Vagina (tissue), 2 donors: ENCODE measurements at regions not wholly inside any gene's neighbourhood (a gene's known extent, or its start where the extent isn't known, plus 50 kb on each side); places are given as distances from the start of the nearest gene placed in this dataset.

Source experiments
- CTCF ChIP-seq, 3 experiments: fragments of 450-650 bp in 2 of 3; fragments of 200-600 bp in 1 of 3; sonication (generic) in 1 of 3; IDR thresholded peaks; one replicate each; pipeline ENCODE4 v1.5.1; 2017 to 2019; ENCODE audit warnings: antibody characterized with exemption in 3 of 3, mild to moderate bottlenecking in 2 of 3, moderate library complexity in 2 of 3
- POLR2AphosphoS5 ChIP-seq, 2 donors: sonication (generic); formaldehyde crosslinking; IDR thresholded peaks; one replicate each; pipeline ENCODE4 v1.9.0; 2017; ENCODE audit warnings: antibody characterized with exemption in 2 of 2, mild to moderate bottlenecking in 2 of 2, low read depth in 1 of 2; ENCODE audit not compliant: insufficient read depth in 1 of 2

GRCh38 chr5:152704286-152704685 lies 299.2 kb upstream of the NMUR2 start:
- TF ChIP-seq CTCF (IDR thresholded peaks at IDR 0.05) (no peak), POLR2AphosphoS5 (IDR thresholded peaks at IDR 0.05; ENCODE audit: insufficient read depth in 1 of 2, low read depth in 1 of 2) (no peak)
